Natural killer cell (primary cell): ENCODE measurements at regions not wholly inside any gene's neighbourhood (a gene's known extent, or its start where the extent isn't known, plus 50 kb on each side); places are given as distances from the start of the nearest gene placed in this dataset.

ENCODE experiments used
- ATAC-seq, 3 donors: fragments of 150-1000 bp in 2 of 3; fragments of 200-7000 bp in 1 of 3; cut with Tn5 transposase; 1 replicate in 1 of 3; 2 replicates in 2 of 3; pipeline ENCODE4 v1.10.0; 2021; ENCODE audit warnings: mild to moderate bottlenecking in 2 of 3, moderate library complexity in 2 of 3
- DNase-seq, 2 donors: peaks; one replicate each; pipeline versions ENCODE4 v3.0.0 to v3.0.0-alpha.2; 2013 to 2021; ENCODE audit warnings: mixed read lengths in 1 of 2
- H3K27ac ChIP-seq: one replicate; pipeline ENCODE4 v1.5.1; 2013; ENCODE audit warnings: mild to moderate bottlenecking, low read length
- H3K27me3 ChIP-seq: one replicate; pipeline ENCODE4 v1.6.1; 2013; ENCODE audit warnings: low read length; ENCODE audit not compliant: control insufficient read depth, insufficient read depth
- H3K36me3 ChIP-seq: one replicate; pipeline ENCODE4 v1.6.1; 2013; ENCODE audit warnings: low read length; ENCODE audit not compliant: control insufficient read depth, insufficient read depth
- H3K4me1 ChIP-seq: one replicate; pipeline ENCODE4 v1.6.1; 2013; ENCODE audit warnings: low read length; ENCODE audit not compliant: control insufficient read depth, insufficient read depth
- H3K4me3 ChIP-seq: one replicate; pipeline ENCODE4 v1.5.1; 2013; ENCODE audit warnings: low read length
- H3K9me3 ChIP-seq: one replicate; pipeline ENCODE4 v1.6.1; 2013; ENCODE audit warnings: low read length; ENCODE audit not compliant: control insufficient read depth, insufficient read depth
- H3K27ac Mint-ChIP-seq, 2 donors: one replicate each; pipeline ENCODE4 v1.8.0; 2022; ENCODE audit warnings: mild to moderate bottlenecking in 2 of 2, mixed read lengths in 2 of 2, moderate library complexity in 1 of 2
- H3K27me3 Mint-ChIP-seq, 2 donors: one replicate each; pipeline ENCODE4 v1.8.0; 2022; ENCODE audit warnings: low read depth in 2 of 2, mixed read lengths in 2 of 2
- H3K36me3 Mint-ChIP-seq: one replicate; pipeline ENCODE4 v1.8.0; 2022; ENCODE audit warnings: mixed read lengths
- H3K4me1 Mint-ChIP-seq, 2 donors: one replicate each; pipeline ENCODE4 v1.8.0; 2022; ENCODE audit warnings: mixed read lengths in 2 of 2
- H3K4me3 Mint-ChIP-seq: one replicate; pipeline ENCODE4 v1.8.0; 2022; ENCODE audit warnings: mild to moderate bottlenecking, moderate library complexity, mixed read lengths
- H3K9me3 Mint-ChIP-seq, 2 donors: one replicate each; pipeline ENCODE4 v1.8.0; 2022; ENCODE audit warnings: mixed read lengths in 2 of 2
- CTCF ChIP-seq: fragments of 200-600 bp; IDR thresholded peaks from one replicate; pipeline ENCODE4 v1.8.0; 2022; ENCODE audit warnings: antibody characterized with exemption
- WGBS: methylation state at CpG from one replicate; pipeline ENCODE4 v1.1.7; 2013; ENCODE audit warnings: missing lambda C conversion rate; ENCODE audit not compliant: insufficient coverage; 5-methylcytosine and 5-hydroxymethylcytosine counted together
- intact Hi-C: fragments of 100-400 bp; cut with micrococcal nuclease; formaldehyde crosslinking; loops from one replicate; pipeline ENCODE4 v1.14.2; 2022

- ATAC-seq (no peak), DNase-seq (no peak)
- no peaks in the 10 kb centered on the region for H3K27me3 ChIP-seq
- no peak for TF ChIP-seq CTCF
- intact Hi-C loops: no loop called here
- H3K4me3 Mint-ChIP-seq: no peak overlapping the region
- H3K36me3 Mint-ChIP-seq: no peaks in the 10 kb centered on the region
- no peaks in the 10 kb centered on the region for H3K4me1 ChIP-seq
- no peaks in the 10 kb centered on the region for H3K36me3 ChIP-seq
- H3K9me3 Mint-ChIP-seq: no peaks in the 10 kb centered on the region
- no peaks in the 10 kb centered on the region for H3K9me3 ChIP-seq
- H3K4me1 Mint-ChIP-seq: no peaks in the 10 kb centered on the region
- H3K4me3 ChIP-seq: no peak overlapping the region
- H3K27ac Mint-ChIP-seq: no peak overlapping the region
- H3K27ac ChIP-seq: no peak overlapping the region
- H3K27me3 Mint-ChIP-seq: peaks cover 0 to 10% of the 10 kb centered on the region in 2 donors
These were observed 58.9 kb upstream of the TEX51 start for GRCh38 chr2:126839796-126840195.

GRCh38 chr2:126843081-126843480, 55.6 kb upstream of the TEX51 start:
- TF ChIP-seq CTCF: no peak
- H3K4me1 ChIP-seq: no peaks in the 10 kb centered on the region
- Mint-ChIP-seq H3K9me3 (no peaks in the 10 kb centered on the region), H3K4me1 (no peaks in the 10 kb centered on the region), H3K4me3 (no peak overlapping the region), H3K36me3 (no peaks in the 10 kb centered on the region), H3K27me3 (peaks cover 0 to 18% of the 10 kb centered on the region in 2 donors), H3K27ac (no peak overlapping the region)
- H3K27me3 ChIP-seq: no peaks in the 10 kb centered on the region
- ATAC-seq (no peak), DNase-seq (no peak)
- WGBS: 89% methylated on average over 1 of the region's 1 CpG
- no peaks in the 10 kb centered on the region for H3K9me3 ChIP-seq
- no peaks in the 10 kb centered on the region for H3K36me3 ChIP-seq
- no peak overlapping the region for H3K27ac ChIP-seq
- intact Hi-C loops: no loop called here
- no peak overlapping the region for H3K4me3 ChIP-seq

GRCh38 chr2:126846241-126846640, 52.4 kb upstream of the TEX51 start:
- Histone ChIP-seq H3K27ac (no peak overlapping the region), H3K27me3 (no peaks in the 10 kb centered on the region), H3K4me3 (no peak overlapping the region), H3K9me3 (no peaks in the 10 kb centered on the region), H3K4me1 (no peaks in the 10 kb centered on the region), H3K36me3 (no peaks in the 10 kb centered on the region)
- no peak for DNase-seq
- Mint-ChIP-seq H3K9me3 (no peaks in the 10 kb centered on the region), H3K27me3 (peaks cover 0 to 18% of the 10 kb centered on the region in 2 donors), H3K4me1 (no peaks in the 10 kb centered on the region), H3K36me3 (no peaks in the 10 kb centered on the region), H3K27ac (no peak overlapping the region), H3K4me3 (no peak overlapping the region)
- no peak for ATAC-seq
- no CpG with 5 or more reads among the region's 4 CpGs for WGBS
- no peak for TF ChIP-seq CTCF
- intact Hi-C loops: no loop called here
